A673 (cell line): ENCODE measurements at regions not wholly inside any gene's neighbourhood (a gene's known extent, or its start where the extent isn't known, plus 50 kb on each side); places are given as distances from the start of the nearest gene placed in this dataset.

Experiments
- BruUV-seq: library from RNA; stranded (reverse); fragments of 400-500 nt; replicated peaks from 2 replicates; lab custom pipeline; 2021; lab: Mats Ljungman, UMichigan
- CTCF ChIA-PET: fragments of 300-600 bp; sonication (Branson Sonifier 250); formaldehyde crosslinking; loops from one replicate; lab custom pipeline; 2022; ENCODE audit warnings: antibody characterized with exemption; lab: Charles Lee
- POLR2A ChIA-PET: fragments of 300-600 bp; sonication (Branson Sonifier 250); formaldehyde crosslinking; loops from one replicate; lab custom pipeline; 2022; ENCODE audit warnings: antibody characterized with exemption; ENCODE audit not compliant: low non-redundant PET; lab: Charles Lee
- DNase-seq: peaks from one replicate; pipeline ENCODE4 v3.0.0-alpha.2; 2015; ENCODE audit warnings: low spot score
- H3K27ac ChIP-seq: fragments of 200-600 bp; sonication (generic); 2 replicates; pipeline ENCODE4 v1.5.1; 2016; ENCODE audit warnings: mixed run types, low read depth, mild to moderate bottlenecking, mixed read lengths, antibody characterized with exemption, low read length; ENCODE audit not compliant: poor library complexity, severe bottlenecking
- H3K27me3 ChIP-seq: fragments of 200-600 bp; sonication (generic); replicated peaks from 2 replicates; pipeline ENCODE4 v1.6.1; 2017; ENCODE audit warnings: mixed run types, low read depth, mild to moderate bottlenecking, mixed read lengths, antibody characterized with exemption, low read length; ENCODE audit not compliant: insufficient read depth, poor library complexity
- H3K36me3 ChIP-seq: fragments of 200-600 bp; sonication (generic); 2 replicates; pipeline ENCODE4 v1.6.1; 2016; ENCODE audit warnings: mixed run types, mild to moderate bottlenecking, mixed read lengths, antibody characterized with exemption, low read length; ENCODE audit not compliant: insufficient read depth, poor library complexity, severe bottlenecking
- H3K4me1 ChIP-seq: fragments of 200-600 bp; sonication (generic); 2 replicates; pipeline ENCODE4 v1.6.1; 2017; ENCODE audit warnings: mixed run types, mild to moderate bottlenecking, mixed read lengths, antibody characterized with exemption, low read length; ENCODE audit not compliant: insufficient read depth, poor library complexity, severe bottlenecking
- H3K4me3 ChIP-seq: fragments of 200-600 bp; sonication (generic); 2 replicates; pipeline ENCODE4 v1.5.1; 2016; ENCODE audit warnings: low read depth, mixed run types, mild to moderate bottlenecking, mixed read lengths, low read length; ENCODE audit not compliant: poor library complexity, severe bottlenecking
- H3K9me3 ChIP-seq: fragments of 200-600 bp; sonication (generic); 2 replicates; pipeline ENCODE4 v1.6.1; 2016; ENCODE audit warnings: mixed run types, low read depth, mild to moderate bottlenecking, mixed read lengths, antibody characterized with exemption, low read length; ENCODE audit not compliant: poor library complexity, severe bottlenecking
- EZH2 ChIP-seq: fragments of 200-600 bp; sonication (generic); IDR thresholded peaks from 2 replicates; pipeline ENCODE4 v1.6.1; 2017; ENCODE audit warnings: borderline replicate concordance, low read depth, mild to moderate bottlenecking, mixed read lengths, antibody characterized with exemption, low read length; ENCODE audit not compliant: poor library complexity, severe bottlenecking
- intact Hi-C: fragments of 100-400 bp; cut with micrococcal nuclease; formaldehyde crosslinking; loops from one replicate; pipeline ENCODE4 v1.10.0; 2022; ENCODE audit not compliant: unreplicated experiment
- TF ChIP-seq, protein P1 (sequence below): fragments of 300-800, 200-600 bp; sonication (generic); conservative IDR thresholded peaks from 2 replicates; pipeline ENCODE4 v1.5.1; 2017; ENCODE audit warnings: low read depth, mild to moderate bottlenecking, antibody characterized with exemption, low read length, moderate library complexity, mixed read lengths

GRCh38 chr7:33706186-33706585 lies 199.2 kb upstream of the BMPER start:
- Histone ChIP-seq H3K27ac (no peak overlapping the region), H3K27me3 (no peaks in the 10 kb centered on the region), H3K9me3 (peaks cover 11% of the 10 kb centered on the region), H3K36me3 (no peaks in the 10 kb centered on the region), H3K4me3 (no peak overlapping the region), H3K4me1 (peaks cover 12% of the 10 kb centered on the region)
- ChIA-PET POLR2A (no interaction called here), CTCF (no interaction called here)
- no peak for TF ChIP-seq EZH2
- TF ChIP-seq, protein P1, sequence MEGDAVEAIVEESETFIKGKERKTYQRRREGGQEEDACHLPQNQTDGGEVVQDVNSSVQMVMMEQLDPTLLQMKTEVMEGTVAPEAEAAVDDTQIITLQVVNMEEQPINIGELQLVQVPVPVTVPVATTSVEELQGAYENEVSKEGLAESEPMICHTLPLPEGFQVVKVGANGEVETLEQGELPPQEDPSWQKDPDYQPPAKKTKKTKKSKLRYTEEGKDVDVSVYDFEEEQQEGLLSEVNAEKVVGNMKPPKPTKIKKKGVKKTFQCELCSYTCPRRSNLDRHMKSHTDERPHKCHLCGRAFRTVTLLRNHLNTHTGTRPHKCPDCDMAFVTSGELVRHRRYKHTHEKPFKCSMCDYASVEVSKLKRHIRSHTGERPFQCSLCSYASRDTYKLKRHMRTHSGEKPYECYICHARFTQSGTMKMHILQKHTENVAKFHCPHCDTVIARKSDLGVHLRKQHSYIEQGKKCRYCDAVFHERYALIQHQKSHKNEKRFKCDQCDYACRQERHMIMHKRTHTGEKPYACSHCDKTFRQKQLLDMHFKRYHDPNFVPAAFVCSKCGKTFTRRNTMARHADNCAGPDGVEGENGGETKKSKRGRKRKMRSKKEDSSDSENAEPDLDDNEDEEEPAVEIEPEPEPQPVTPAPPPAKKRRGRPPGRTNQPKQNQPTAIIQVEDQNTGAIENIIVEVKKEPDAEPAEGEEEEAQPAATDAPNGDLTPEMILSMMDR: no peak
- no peak for DNase-seq
- BruUV-seq: no TSS peak
- intact Hi-C loops: no loop called here

DNA sequence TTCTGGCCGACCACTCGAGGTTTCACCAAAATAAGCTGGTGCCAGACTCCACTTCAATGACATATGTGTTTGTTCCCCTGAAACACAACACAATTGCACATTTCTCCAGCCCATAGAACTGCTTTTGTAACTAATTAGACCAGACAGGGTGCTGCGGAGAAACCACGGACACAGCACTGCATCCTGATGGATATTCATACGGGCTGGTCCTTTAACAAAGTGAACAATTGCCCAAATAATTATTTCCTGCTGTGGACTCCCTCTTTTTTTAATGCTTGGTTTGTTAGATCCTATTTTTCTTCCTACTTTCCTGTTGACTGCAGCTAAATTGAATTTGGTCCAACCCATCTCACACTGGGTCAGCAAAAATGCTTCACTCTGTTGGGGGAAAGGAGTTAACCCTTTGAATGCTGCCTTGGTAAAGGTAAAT lies 198.6 kb upstream of the BMPER start:
- CTCF ChIA-PET: no interaction called here
- no peak for TF ChIP-seq EZH2
- TF ChIP-seq, protein P1: no peak
- intact Hi-C loops: no loop called here

GRCh38 chr7:33707427-33707826 lies 197.9 kb upstream of the BMPER start:
- H3K27ac ChIP-seq: no peak overlapping the region
- no peaks in the 10 kb centered on the region for H3K9me3 ChIP-seq
- TF ChIP-seq EZH2: no peak
- TF ChIP-seq, protein P1: no peak
- POLR2A ChIA-PET: no interaction called here
- no peaks in the 10 kb centered on the region for H3K27me3 ChIP-seq
- intact Hi-C loops: no loop called here
- peaks cover 12% of the 10 kb centered on the region for H3K4me1 ChIP-seq
- no TSS peak for BruUV-seq
- H3K4me3 ChIP-seq: no peak overlapping the region
- no peaks in the 10 kb centered on the region for H3K36me3 ChIP-seq
- DNase-seq: no peak
- CTCF ChIA-PET: no interaction called here

More for the DNA sequence above, 198.6 kb upstream of the BMPER start:
- Histone ChIP-seq H3K9me3 (peaks cover 5% of the 10 kb centered on the region), H3K27me3 (no peaks in the 10 kb centered on the region), H3K4me1 (peaks cover 12% of the 10 kb centered on the region), H3K36me3 (no peaks in the 10 kb centered on the region), H3K27ac (no peak overlapping the region), H3K4me3 (no peak overlapping the region)
- BruUV-seq: no TSS peak
- peak; percentile 34 for DNase-seq
- POLR2A ChIA-PET: no interaction called here
